ENCODE measurements at regions not wholly inside any gene's neighbourhood (a gene's known extent, or its start where the extent isn't known, plus 50 kb on each side); places are given as distances from the start of the nearest gene placed in this dataset.

DNA sequence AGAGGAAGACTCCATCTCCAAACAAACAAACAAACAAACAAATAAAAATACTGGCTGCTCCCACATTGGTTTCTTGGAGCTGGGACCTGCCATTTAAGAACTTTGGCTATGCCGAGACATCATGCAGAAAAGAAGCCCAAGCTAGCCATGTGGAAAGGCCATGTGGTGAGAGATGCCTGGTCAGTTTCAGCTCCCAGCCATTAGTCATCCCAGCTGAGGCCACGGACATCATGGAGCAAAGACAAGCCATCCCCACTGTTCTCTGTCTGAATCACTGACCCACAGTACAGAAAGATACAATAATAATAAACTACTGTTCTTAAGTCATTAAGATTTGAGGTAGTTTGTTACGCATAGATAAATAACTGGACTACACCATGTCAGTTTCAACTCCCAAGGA lies 70.0 kb upstream of the PCBD1 start:
- TF ChIP-seq CEBPB (IDR thresholded peaks at IDR 0.05) (no peak), TCF12 (IDR thresholded peaks at IDR 0.05; ENCODE audit: low read depth) (no peak), EGR1 (IDR thresholded peaks at IDR 0.05) (no peak), YY1 (IDR thresholded peaks at IDR 0.05; ENCODE audit: low read depth) (no peak), NFIC (IDR thresholded peaks at IDR 0.05) (no peak), ZBTB7A (IDR thresholded peaks at IDR 0.05; ENCODE audit: low read depth) (no peak), FOXM1 (IDR thresholded peaks at IDR 0.05; ENCODE audit: borderline replicate concordance, low read depth) (no peak), CREB1 (IDR thresholded peaks at IDR 0.05; ENCODE audit: low read depth) (no peak), TAF1 (IDR thresholded peaks at IDR 0.05; ENCODE audit: low read depth) (no peak), TEAD4 (IDR thresholded peaks at IDR 0.05) (no peak), RAD21 (IDR thresholded peaks at IDR 0.05; ENCODE audit: low read depth) (no peak), EP300 (IDR thresholded peaks at IDR 0.05; ENCODE audit: borderline replicate concordance) (no peak)
- TF ChIP-seq, protein P1, sequence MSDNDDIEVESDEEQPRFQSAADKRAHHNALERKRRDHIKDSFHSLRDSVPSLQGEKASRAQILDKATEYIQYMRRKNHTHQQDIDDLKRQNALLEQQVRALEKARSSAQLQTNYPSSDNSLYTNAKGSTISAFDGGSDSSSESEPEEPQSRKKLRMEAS (IDR thresholded peaks at IDR 0.05), result no peak
- TF ChIP-seq, protein P2, sequence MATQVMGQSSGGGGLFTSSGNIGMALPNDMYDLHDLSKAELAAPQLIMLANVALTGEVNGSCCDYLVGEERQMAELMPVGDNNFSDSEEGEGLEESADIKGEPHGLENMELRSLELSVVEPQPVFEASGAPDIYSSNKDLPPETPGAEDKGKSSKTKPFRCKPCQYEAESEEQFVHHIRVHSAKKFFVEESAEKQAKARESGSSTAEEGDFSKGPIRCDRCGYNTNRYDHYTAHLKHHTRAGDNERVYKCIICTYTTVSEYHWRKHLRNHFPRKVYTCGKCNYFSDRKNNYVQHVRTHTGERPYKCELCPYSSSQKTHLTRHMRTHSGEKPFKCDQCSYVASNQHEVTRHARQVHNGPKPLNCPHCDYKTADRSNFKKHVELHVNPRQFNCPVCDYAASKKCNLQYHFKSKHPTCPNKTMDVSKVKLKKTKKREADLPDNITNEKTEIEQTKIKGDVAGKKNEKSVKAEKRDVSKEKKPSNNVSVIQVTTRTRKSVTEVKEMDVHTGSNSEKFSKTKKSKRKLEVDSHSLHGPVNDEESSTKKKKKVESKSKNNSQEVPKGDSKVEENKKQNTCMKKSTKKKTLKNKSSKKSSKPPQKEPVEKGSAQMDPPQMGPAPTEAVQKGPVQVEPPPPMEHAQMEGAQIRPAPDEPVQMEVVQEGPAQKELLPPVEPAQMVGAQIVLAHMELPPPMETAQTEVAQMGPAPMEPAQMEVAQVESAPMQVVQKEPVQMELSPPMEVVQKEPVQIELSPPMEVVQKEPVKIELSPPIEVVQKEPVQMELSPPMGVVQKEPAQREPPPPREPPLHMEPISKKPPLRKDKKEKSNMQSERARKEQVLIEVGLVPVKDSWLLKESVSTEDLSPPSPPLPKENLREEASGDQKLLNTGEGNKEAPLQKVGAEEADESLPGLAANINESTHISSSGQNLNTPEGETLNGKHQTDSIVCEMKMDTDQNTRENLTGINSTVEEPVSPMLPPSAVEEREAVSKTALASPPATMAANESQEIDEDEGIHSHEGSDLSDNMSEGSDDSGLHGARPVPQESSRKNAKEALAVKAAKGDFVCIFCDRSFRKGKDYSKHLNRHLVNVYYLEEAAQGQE (IDR thresholded peaks at IDR 0.05; ENCODE audit: low read depth), result no peak
- TF ChIP-seq, protein P3, sequence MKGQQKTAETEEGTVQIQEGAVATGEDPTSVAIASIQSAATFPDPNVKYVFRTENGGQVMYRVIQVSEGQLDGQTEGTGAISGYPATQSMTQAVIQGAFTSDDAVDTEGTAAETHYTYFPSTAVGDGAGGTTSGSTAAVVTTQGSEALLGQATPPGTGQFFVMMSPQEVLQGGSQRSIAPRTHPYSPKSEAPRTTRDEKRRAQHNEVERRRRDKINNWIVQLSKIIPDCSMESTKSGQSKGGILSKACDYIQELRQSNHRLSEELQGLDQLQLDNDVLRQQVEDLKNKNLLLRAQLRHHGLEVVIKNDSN (IDR thresholded peaks at IDR 0.05), result no peak

DNA sequence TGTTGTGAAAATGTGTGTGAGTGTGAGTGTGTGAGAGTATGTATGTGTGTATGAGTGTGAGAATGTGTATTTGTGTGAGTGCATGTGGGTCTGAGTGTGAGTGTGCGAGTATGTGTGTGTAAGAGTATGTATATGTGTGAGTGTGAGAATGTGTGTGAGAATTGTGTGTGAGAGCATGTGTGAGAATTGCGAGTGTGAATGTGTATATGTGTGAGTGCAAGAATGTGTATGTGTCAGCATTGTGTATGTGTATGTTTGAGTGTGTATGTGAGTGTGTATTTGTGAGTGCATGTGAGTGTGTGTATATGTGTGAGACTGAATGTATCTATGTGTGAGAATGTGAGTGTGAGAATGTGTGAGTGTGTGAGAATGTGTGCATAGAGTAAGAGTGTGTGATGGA lies 72.0 kb upstream of the PCBD1 start:
- TF ChIP-seq, protein P2 (IDR thresholded peaks at IDR 0.05; ENCODE audit: low read depth), result no peak
- TF ChIP-seq TAF1 (IDR thresholded peaks at IDR 0.05; ENCODE audit: low read depth), result no peak
- TF ChIP-seq NFIC (IDR thresholded peaks at IDR 0.05), result no peak
- TF ChIP-seq FOXM1 (IDR thresholded peaks at IDR 0.05; ENCODE audit: borderline replicate concordance, low read depth), result no peak
- no peak for TF ChIP-seq CEBPB (IDR thresholded peaks at IDR 0.05)
- no peak for TF ChIP-seq EP300 (IDR thresholded peaks at IDR 0.05; ENCODE audit: borderline replicate concordance)
- no peak for TF ChIP-seq TEAD4 (IDR thresholded peaks at IDR 0.05)
- no peak for TF ChIP-seq CREB1 (IDR thresholded peaks at IDR 0.05; ENCODE audit: low read depth)
- TF ChIP-seq, protein P1 (IDR thresholded peaks at IDR 0.05), result no peak
- TF ChIP-seq EGR1 (IDR thresholded peaks at IDR 0.05), result no peak
- no peak for TF ChIP-seq YY1 (IDR thresholded peaks at IDR 0.05; ENCODE audit: low read depth)
- no peak for TF ChIP-seq RAD21 (IDR thresholded peaks at IDR 0.05; ENCODE audit: low read depth)
- no peak for TF ChIP-seq TCF12 (IDR thresholded peaks at IDR 0.05; ENCODE audit: low read depth)
- TF ChIP-seq ZBTB7A (IDR thresholded peaks at IDR 0.05; ENCODE audit: low read depth), result no peak

DNA sequence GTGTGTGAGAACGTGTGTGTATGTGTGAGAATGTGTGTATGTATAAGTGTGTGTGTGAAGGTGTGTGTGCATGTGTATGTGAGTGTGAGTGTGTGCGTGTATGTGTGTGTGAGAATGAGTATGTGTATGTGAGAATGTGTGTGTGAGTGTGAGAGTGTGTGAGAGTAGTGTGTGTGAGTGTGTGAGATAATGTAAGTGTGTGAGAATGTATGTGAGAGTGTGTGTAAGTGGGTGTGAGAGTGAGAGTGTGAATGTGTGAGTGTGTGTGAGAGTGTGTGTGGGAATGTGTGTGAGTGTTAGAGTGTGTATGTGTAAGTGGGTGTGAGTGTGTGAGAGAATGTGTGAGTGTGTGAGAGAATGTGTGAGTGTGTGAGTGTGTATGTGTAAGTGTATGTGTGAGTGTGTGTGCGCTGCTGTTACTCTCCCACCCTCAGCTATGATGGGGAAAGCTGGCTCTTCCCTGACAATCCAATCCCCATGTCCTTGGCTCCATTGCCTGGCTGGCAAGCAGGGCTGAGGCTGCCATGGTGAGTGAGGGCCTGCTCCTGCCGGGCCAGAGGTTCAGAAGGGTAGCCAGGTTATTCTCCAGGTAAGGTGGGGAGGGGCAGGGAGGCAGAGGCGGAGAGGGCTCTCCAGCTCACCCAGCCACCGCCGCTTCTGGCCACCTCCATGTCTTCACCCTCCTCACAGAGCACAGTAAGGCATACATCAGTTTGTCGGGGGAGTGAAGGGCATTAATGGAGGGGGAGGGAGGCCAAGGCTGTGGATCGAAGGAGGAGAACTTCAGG lies 72.6 kb upstream of the PCBD1 start:
- TF ChIP-seq, protein P1 (IDR thresholded peaks at IDR 0.05), result no peak
- TF ChIP-seq, protein P2 (IDR thresholded peaks at IDR 0.05; ENCODE audit: low read depth), result no peak
- TF ChIP-seq TEAD4 (IDR thresholded peaks at IDR 0.05) (no peak), RAD21 (IDR thresholded peaks at IDR 0.05; ENCODE audit: low read depth) (no peak)

DNA sequence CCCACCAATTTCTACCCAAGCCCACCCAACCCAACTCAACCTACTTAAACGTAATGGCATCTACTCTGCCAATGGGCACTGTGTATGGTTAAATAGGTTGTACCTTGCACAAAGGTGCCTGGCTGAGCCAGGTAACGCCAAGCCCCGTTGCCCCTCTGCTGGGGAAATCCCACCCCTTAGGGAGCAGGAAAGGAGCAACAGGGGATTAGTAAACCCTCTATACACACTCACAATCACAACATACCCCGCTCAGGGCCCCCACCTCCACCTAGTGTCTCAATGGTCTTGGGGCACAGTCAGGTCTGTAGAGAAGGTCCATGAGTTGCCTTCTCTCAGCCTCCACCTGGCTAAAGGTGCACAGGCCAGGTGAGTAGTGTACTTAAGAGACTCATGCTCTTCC lies 74.3 kb upstream of the PCBD1 start:
- TF ChIP-seq, protein P3 (IDR thresholded peaks at IDR 0.05), result no peak
- no peak for TF ChIP-seq ZBTB7A (IDR thresholded peaks at IDR 0.05; ENCODE audit: low read depth)
- TF ChIP-seq NFIC (IDR thresholded peaks at IDR 0.05), result no peak
- no peak for TF ChIP-seq FOXM1 (IDR thresholded peaks at IDR 0.05; ENCODE audit: borderline replicate concordance, low read depth)
- TF ChIP-seq YY1 (IDR thresholded peaks at IDR 0.05; ENCODE audit: low read depth), result no peak
- TF ChIP-seq, protein P2 (IDR thresholded peaks at IDR 0.05; ENCODE audit: low read depth), result no peak
- no peak for TF ChIP-seq CREB1 (IDR thresholded peaks at IDR 0.05; ENCODE audit: low read depth)
- TF ChIP-seq EP300 (IDR thresholded peaks at IDR 0.05; ENCODE audit: borderline replicate concordance), result no peak
- TF ChIP-seq, protein P1 (IDR thresholded peaks at IDR 0.05), result no peak
- no peak for TF ChIP-seq CEBPB (IDR thresholded peaks at IDR 0.05)
- TF ChIP-seq RAD21 (IDR thresholded peaks at IDR 0.05; ENCODE audit: low read depth), result no peak
- no peak for TF ChIP-seq TEAD4 (IDR thresholded peaks at IDR 0.05)
- TF ChIP-seq TAF1 (IDR thresholded peaks at IDR 0.05; ENCODE audit: low read depth), result no peak
- TF ChIP-seq TCF12 (IDR thresholded peaks at IDR 0.05; ENCODE audit: low read depth), result no peak
- no peak for TF ChIP-seq EGR1 (IDR thresholded peaks at IDR 0.05)

Measured in Ishikawa (cell line).